H1 (cell line): ENCODE measurements at regions not wholly inside any gene's neighbourhood (a gene's known extent, or its start where the extent isn't known, plus 50 kb on each side); places are given as distances from the start of the nearest gene placed in this dataset.
A peak's percentile ranks its signal among the peaks of the same experiment; 100 is the strongest.

Experiments used
- CTCF ChIA-PET: fragments of 300-600 bp; sonication (Branson Sonifier 250); formaldehyde crosslinking; loops from one replicate; lab custom pipeline; 2021; ENCODE audit not compliant: partially characterized antibody; lab: Charles Lee
- POLR2A ChIA-PET: fragments of 300-600 bp; sonication (Branson Sonifier 250); formaldehyde crosslinking; loops from one replicate; lab custom pipeline; 2021; ENCODE audit warnings: inconsistent platforms; ENCODE audit not compliant: partially characterized antibody; lab: Charles Lee
- DNase-seq, 2 experiments: peaks; one replicate each; pipeline versions ENCODE4 v3.0.0 to v3.0.0-alpha.2; 2010 to 2022; ENCODE audit warnings: low spot score in 2 of 2, low read depth in 1 of 2, mixed read lengths in 1 of 2
- FAIRE-seq: peaks from 2 replicates; lab custom pipeline; 2011; peaks lifted over from hg19 to GRCh38; lab: Jason Lieb, UNC
- H2AFZ ChIP-seq: 2 replicates; pipeline ENCODE4 v1.8.1; 2012; ENCODE audit warnings: low read length, inconsistent platforms
- H2AK5ac ChIP-seq: 2 replicates; pipeline ENCODE4 v1.6.1; 2013; ENCODE audit warnings: low read depth, low read length
- H2BK120ac ChIP-seq: replicated peaks from 2 replicates; pipeline ENCODE3; 2013; ENCODE audit warnings: low read depth, low read length, inconsistent platforms
- H2BK12ac ChIP-seq: 2 replicates; pipeline ENCODE4 v1.6.1; 2013; ENCODE audit warnings: low read depth, low read length
- H2BK15ac ChIP-seq: 2 replicates; pipeline ENCODE4 v1.6.1; 2013; ENCODE audit warnings: low read length
- H2BK20ac ChIP-seq: 2 replicates; pipeline ENCODE4 v1.6.1; 2013; ENCODE audit warnings: low read length
- H2BK5ac ChIP-seq: 2 replicates; pipeline ENCODE4 v1.6.1; 2013; ENCODE audit warnings: low read depth, low read length
- H3K14ac ChIP-seq: 2 replicates; pipeline ENCODE4 v1.6.1; 2013; ENCODE audit warnings: inconsistent platforms; ENCODE audit not compliant: insufficient read length
- H3K18ac ChIP-seq: 2 replicates; pipeline ENCODE4 v1.6.1; 2013; ENCODE audit warnings: low read length; ENCODE audit errors: extremely low read depth
- H3K23ac ChIP-seq: 2 replicates; pipeline ENCODE4 v1.6.1; 2013; ENCODE audit warnings: inconsistent platforms; ENCODE audit not compliant: insufficient read length
- H3K23me2 ChIP-seq: 2 replicates; pipeline ENCODE4 v1.6.1; 2013; ENCODE audit warnings: low read depth, low read length
- H3K27ac ChIP-seq: 2 replicates; pipeline ENCODE4 v1.6.1; 2011; ENCODE audit warnings: low read depth, low read length, inconsistent platforms
- H3K27me3 ChIP-seq, 4 experiments: replicated peaks in 1 of 4; 1 replicate in 1 of 4; 2 replicates in 3 of 4; pipeline versions ENCODE4 v1.6.1 to v1.8.1; 2011 to 2013; ENCODE audit warnings: low read length in 3 of 4, mild to moderate bottlenecking in 3 of 4, inconsistent platforms in 2 of 4, mixed read lengths in 2 of 4, moderate library complexity in 1 of 4; ENCODE audit not compliant: control insufficient read depth in 3 of 4, insufficient read depth in 3 of 4; ENCODE audit errors: extremely low read depth in 1 of 4
- H3K36me3 ChIP-seq, 4 experiments: 2 replicates each; pipeline versions ENCODE4 v1.6.1 to v1.8.1; 2011 to 2013; ENCODE audit warnings: mild to moderate bottlenecking in 4 of 4, low read length in 3 of 4, moderate library complexity in 2 of 4, control low read depth in 1 of 4, inconsistent platforms in 1 of 4; ENCODE audit not compliant: insufficient read depth in 4 of 4, control insufficient read depth in 2 of 4
- H3K4ac ChIP-seq: replicated peaks from 2 replicates; pipeline ENCODE3; 2013; ENCODE audit warnings: low read length, low read depth, mixed read lengths, inconsistent platforms; ENCODE audit not compliant: insufficient read length
- H3K4me1 ChIP-seq, 4 experiments: replicated peaks in 1 of 4; 1 replicate in 1 of 4; 2 replicates in 3 of 4; pipeline versions ENCODE4 v1.6.1 to v1.8.1; 2011 to 2013; ENCODE audit warnings: low read length in 3 of 4, inconsistent platforms in 2 of 4, mixed read lengths in 1 of 4; ENCODE audit not compliant: insufficient read depth in 4 of 4, control insufficient read depth in 3 of 4
- H3K4me2 ChIP-seq, 2 experiments: 2 replicates each; pipeline versions ENCODE4 v1.6.1 to v1.8.1; 2011 to 2013; ENCODE audit warnings: low read depth in 2 of 2, low read length in 2 of 2, control low read depth in 1 of 2, inconsistent platforms in 1 of 2, mild to moderate bottlenecking in 1 of 2; ENCODE audit not compliant: insufficient read depth in 1 of 2
- H3K4me3 ChIP-seq, 4 experiments: fragments of 200-600, 300-600 bp in 1 of 4; sonication (generic), shearing (Covaris generic), sonication (Bioruptor Twin) in 1 of 4; 2 replicates each; pipeline versions ENCODE4 v1.5.1 to v1.8.1; 2011 to 2016; ENCODE audit warnings: low read length in 4 of 4, low read depth in 3 of 4, control low read depth in 2 of 4, inconsistent platforms in 2 of 4, mild to moderate bottlenecking in 2 of 4, mixed read lengths in 1 of 4, moderate library complexity in 1 of 4; ENCODE audit not compliant: insufficient read depth in 2 of 4; ENCODE audit errors: extremely low read depth in 1 of 4
- H3K56ac ChIP-seq: replicated peaks from 2 replicates; pipeline ENCODE3; 2013; ENCODE audit warnings: low read depth, mild to moderate bottlenecking, mixed read lengths, low read length, inconsistent platforms; ENCODE audit not compliant: insufficient read length
- H3K79me1 ChIP-seq: 2 replicates; pipeline ENCODE4 v1.6.1; 2013; ENCODE audit warnings: low read depth, low read length, control low read depth
- H3K79me2 ChIP-seq, 2 experiments: 2 replicates each; pipeline versions ENCODE4 v1.6.1 to v1.8.1; 2012 to 2013; ENCODE audit warnings: low read length in 2 of 2, mild to moderate bottlenecking in 2 of 2, inconsistent platforms in 1 of 2; ENCODE audit not compliant: insufficient read depth in 2 of 2, control insufficient read depth in 1 of 2
- H3K9ac ChIP-seq, 4 experiments: replicated peaks in 1 of 4; 1 replicate in 1 of 4; 2 replicates in 3 of 4; pipeline versions ENCODE4 v1.6.1 to v1.8.1; 2011 to 2013; ENCODE audit warnings: low read depth in 3 of 4, low read length in 3 of 4, control low read depth in 2 of 4, mild to moderate bottlenecking in 2 of 4, moderate library complexity in 2 of 4, inconsistent platforms in 1 of 4; ENCODE audit errors: extremely low read depth in 1 of 4
- H3K9me3 ChIP-seq, 2 experiments: 2 replicates each; pipeline versions ENCODE4 v1.6.1 to v1.8.1; 2012 to 2013; ENCODE audit warnings: mild to moderate bottlenecking in 2 of 2, moderate library complexity in 2 of 2, control low read depth in 1 of 2, inconsistent platforms in 1 of 2, low read depth in 1 of 2, low read length in 1 of 2, mixed read lengths in 1 of 2; ENCODE audit not compliant: insufficient read depth in 2 of 2
- H4K20me1 ChIP-seq, 2 experiments: replicated peaks in 1 of 2; 2 replicates each; pipeline versions ENCODE3 to v1.8.1; 2011 to 2013; ENCODE audit warnings: inconsistent platforms in 2 of 2, low read length in 2 of 2, mild to moderate bottlenecking in 1 of 2; ENCODE audit not compliant: insufficient read depth in 2 of 2, control insufficient read depth in 1 of 2
- H4K5ac ChIP-seq: 2 replicates; pipeline ENCODE4 v1.6.1; 2013; ENCODE audit warnings: low read length, low read depth, mixed read lengths, inconsistent platforms; ENCODE audit not compliant: insufficient read length
- H4K8ac ChIP-seq: 2 replicates; pipeline ENCODE4 v1.8.0; 2013; ENCODE audit warnings: mild to moderate bottlenecking, moderate library complexity, low read length, inconsistent platforms; ENCODE audit not compliant: insufficient read depth; ENCODE audit errors: extremely low read depth
- H4K91ac ChIP-seq: replicated peaks from 2 replicates; pipeline ENCODE3; 2013; ENCODE audit warnings: low read length, mixed read lengths, inconsistent platforms; ENCODE audit not compliant: insufficient read length
- ATF3 ChIP-seq: IDR thresholded peaks from 2 replicates; pipeline ENCODE4 v1.6.1; 2011; ENCODE audit warnings: low read depth, mild to moderate bottlenecking, low read length; ENCODE audit not compliant: insufficient read depth
- CBX5 ChIP-seq: fragments of 300-800, 300-1000 bp; sonication (generic); IDR thresholded peaks from 2 replicates; pipeline ENCODE4 v1.7.1; 2016; ENCODE audit warnings: antibody characterized with exemption, low read length, low read depth
- CHD1 ChIP-seq: IDR thresholded peaks from 2 replicates; pipeline ENCODE4 v1.6.1; 2012; ENCODE audit warnings: low read depth, low read length, improper control_type of control experiment
- E2F6 ChIP-seq: IDR thresholded peaks from 2 replicates; pipeline ENCODE4 v1.6.1; 2012; ENCODE audit warnings: inconsistent platforms
- EP300 ChIP-seq, 2 experiments: IDR thresholded peaks; 1 replicate in 1 of 2; 2 replicates in 1 of 2; pipeline ENCODE4 v1.6.1; 2011 to 2012; ENCODE audit warnings: low read depth in 2 of 2, low read length in 2 of 2, mild to moderate bottlenecking in 2 of 2, borderline replicate concordance in 1 of 2, inconsistent platforms in 1 of 2, moderate library complexity in 1 of 2
- KDM1A ChIP-seq: fragments of 200-600, 300-600 bp; sonication (generic); IDR thresholded peaks from 2 replicates; pipeline ENCODE4 v1.7.1; 2016; ENCODE audit warnings: mild to moderate bottlenecking, low read length, borderline replicate concordance
- POU5F1 ChIP-seq: IDR thresholded peaks from 2 replicates; pipeline ENCODE4 v1.6.1; 2011; ENCODE audit warnings: low read depth, mild to moderate bottlenecking, low read length, moderate library complexity
- RAD21 ChIP-seq, 2 experiments: IDR thresholded peaks in 1 of 2; conservative IDR thresholded peaks in 1 of 2; 2 replicates each; pipeline ENCODE4 v1.6.1; 2011; ENCODE audit warnings: low read depth in 2 of 2, low read length in 2 of 2, improper control_type of control experiment in 1 of 2, inconsistent platforms in 1 of 2, mild to moderate bottlenecking in 1 of 2, moderate library complexity in 1 of 2
- TEAD4 ChIP-seq: IDR thresholded peaks from 2 replicates; pipeline ENCODE4 v1.6.1; 2012; ENCODE audit warnings: low read depth, low read length, inconsistent platforms, mixed read lengths
- WGBS, 2 experiments: shearing (Covaris generic) in 1 of 2; methylation state at CpG; one replicate each; pipeline versions ENCODE4 v1.1.6 to v1.1.7; 2013 to 2015; ENCODE audit warnings: low lambda C conversion rate in 2 of 2, mixed read lengths in 2 of 2, inconsistent platforms in 1 of 2, low coverage in 1 of 2, missing lambda C conversion rate in 1 of 2; ENCODE audit not compliant: insufficient replicate concordance in 2 of 2, insufficient coverage in 1 of 2, insufficient read length in 1 of 2; ENCODE audit errors: extremely low coverage in 1 of 2, missing lambda C conversion rate in 1 of 2; 5-methylcytosine and 5-hydroxymethylcytosine counted together

GRCh38 chr20:56816349-56816748 is 187.2 kb downstream of the TFAP2C start:
- no peak overlapping the region for H3K56ac ChIP-seq
- H3K23ac ChIP-seq: no peak overlapping the region
- H2BK20ac ChIP-seq: no peak overlapping the region; the same call in 1 of the 2 replicates
- H3K79me2 ChIP-seq: no peaks in the 10 kb centered on the region
- H3K79me1 ChIP-seq: no peaks in the 10 kb centered on the region
- ChIA-PET CTCF (interaction anchor here (1.0 to 1.7 kb wide), 2 partner anchors 27 to 158 kb away, joined by 5 to 6 read pairs; no protein-coding TSS in a partner anchor), POLR2A (interaction anchor here (0.6 kb wide), 1 partner anchor 145 kb away, joined by 4 read pairs; no protein-coding TSS in a partner anchor)
- H4K8ac ChIP-seq: peak overlapping the region; percentile 6; the same call in 1 of the 2 replicates
- no peak overlapping the region for H3K27ac ChIP-seq
- H3K23me2 ChIP-seq: no peaks in the 10 kb centered on the region
- H4K20me1 ChIP-seq: no peaks in the 10 kb centered on the region
- no peak overlapping the region; the same call in 1 of the 2 replicates for H3K18ac ChIP-seq
- FAIRE-seq (no peak), DNase-seq (no peak)
- no peaks in the 10 kb centered on the region for H3K27me3 ChIP-seq
- H3K4ac ChIP-seq: peak overlapping the region; percentile 23
- no peak overlapping the region for H3K4me3 ChIP-seq
- H3K9ac ChIP-seq: no peak overlapping the region
- H2BK15ac ChIP-seq: no peak overlapping the region
- 88% methylated on average over 6 of the region's 7 CpGs; no CpG with 5 or more reads in 1 of the 2 experiments for WGBS, 2 experiments
- no peak overlapping the region for H2AK5ac ChIP-seq
- no peak overlapping the region for H4K91ac ChIP-seq
- TF ChIP-seq RAD21 (IDR thresholded peaks at IDR 0.05 in 1 of 2, conservative IDR thresholded peaks at IDR 0.05 in 1 of 2; ENCODE audit: low read depth in 2 of 2, low read length in 2 of 2) (no peak), KDM1A (no peak), TEAD4 (no peak), E2F6 (no peak), POU5F1 (no peak), ATF3 (no peak), CHD1 (no peak), CBX5 (no peak), EP300 (IDR thresholded peaks at IDR 0.05; ENCODE audit: borderline replicate concordance in 1 of 2, low read depth in 2 of 2, low read length in 2 of 2) (no peak)
- no peak overlapping the region for H4K5ac ChIP-seq
- 0 out of 2 replicates have a peak overlapping the region, but pooled peaks have one; percentile 35 for H2BK12ac ChIP-seq
- no peak overlapping the region for H2BK120ac ChIP-seq
- H3K14ac ChIP-seq: no peak overlapping the region
- H3K4me1 ChIP-seq: no peaks in the 10 kb centered on the region; a peak in 2 of 7 replicates
- 0 out of 2 replicates have a peak overlapping the region, but pooled peaks have one; percentile 13 for H2BK5ac ChIP-seq
- H3K36me3 ChIP-seq: no peaks in the 10 kb centered on the region
- no peaks in the 10 kb centered on the region for H3K9me3 ChIP-seq
- H2AFZ ChIP-seq: no peak overlapping the region
- no peak overlapping the region for H3K4me2 ChIP-seq
